Osteoblast (primary cell): ENCODE measurements at regions not wholly inside any gene's neighbourhood (a gene's known extent, or its start where the extent isn't known, plus 50 kb on each side); places are given as distances from the start of the nearest gene placed in this dataset.

ENCODE experiments used
- DNase-seq: peaks from one replicate; pipeline ENCODE4 v3.0.0; 2011; ENCODE audit warnings: low spot score, mixed read lengths; ENCODE audit not compliant: insufficient read length; ENCODE audit errors: missing footprints
- H2AFZ ChIP-seq: 2 replicates; pipeline ENCODE4 v1.6.0; 2011; ENCODE audit warnings: mild to moderate bottlenecking, low read length
- H3K27ac ChIP-seq: 2 replicates; pipeline ENCODE4 v1.5.1; 2011; ENCODE audit warnings: mild to moderate bottlenecking, low read depth, low read length, moderate library complexity
- H3K27me3 ChIP-seq: 2 replicates; pipeline ENCODE4 v1.6.0; 2012; ENCODE audit warnings: mild to moderate bottlenecking, control low read depth, inconsistent platforms, low read length, moderate library complexity; ENCODE audit not compliant: insufficient read depth
- H3K36me3 ChIP-seq: 2 replicates; pipeline ENCODE4 v1.5.1; 2011; ENCODE audit warnings: mild to moderate bottlenecking, low read length, control low read depth, moderate library complexity; ENCODE audit not compliant: insufficient read depth
- H3K4me1 ChIP-seq: 2 replicates; pipeline ENCODE4 v1.5.1; 2011; ENCODE audit warnings: mild to moderate bottlenecking, low read length, control low read depth, moderate library complexity; ENCODE audit not compliant: insufficient read depth
- H3K4me2 ChIP-seq: 2 replicates; pipeline ENCODE4 v1.6.0; 2011; ENCODE audit warnings: mild to moderate bottlenecking, low read length; ENCODE audit not compliant: insufficient read depth
- H3K4me3 ChIP-seq: fragments of 200-600 bp; sonication (generic); 3 replicates; pipeline ENCODE4 v1.5.1; 2012; ENCODE audit warnings: mild to moderate bottlenecking, low read length, inconsistent platforms; ENCODE audit not compliant: insufficient read depth
- H3K79me2 ChIP-seq: 2 replicates; pipeline ENCODE4 v1.6.0; 2012; ENCODE audit warnings: mild to moderate bottlenecking, low read length, control low read depth, inconsistent platforms; ENCODE audit not compliant: insufficient read depth
- H3K9me3 ChIP-seq: 2 replicates; pipeline ENCODE4 v1.5.1; 2011; ENCODE audit warnings: low read depth, low read length, control low read depth
- H4K20me1 ChIP-seq: 2 replicates; pipeline ENCODE4 v1.6.0; 2012; ENCODE audit warnings: mild to moderate bottlenecking, low read length, control low read depth; ENCODE audit not compliant: insufficient read depth
- CTCF ChIP-seq: IDR thresholded peaks from 2 replicates; pipeline ENCODE4 v1.5.1; 2011; ENCODE audit warnings: mild to moderate bottlenecking, low read depth, low read length, moderate library complexity; ENCODE audit errors: extremely low read depth

- Histone ChIP-seq H2AFZ (no peak overlapping the region), H3K36me3 (no peaks in the 10 kb centered on the region), H3K4me2 (no peak overlapping the region), H3K27ac (no peak overlapping the region), H3K79me2 (no peaks in the 10 kb centered on the region), H3K4me3 (no peak overlapping the region), H3K27me3 (no peaks in the 10 kb centered on the region), H3K9me3 (no peaks in the 10 kb centered on the region), H4K20me1 (no peaks in the 10 kb centered on the region), H3K4me1 (no peaks in the 10 kb centered on the region)
- no peak for TF ChIP-seq CTCF
- DNase-seq = no peak
Observed at GRCh38 chr12:112584266-112584722, 165.5 kb downstream of the PTPN11 start.

GRCh38 chr12:112586148-112586783, 167.5 kb downstream of the PTPN11 start:
- no peak for TF ChIP-seq CTCF
- Histone ChIP-seq H3K36me3 (no peaks in the 10 kb centered on the region), H3K27ac (no peak overlapping the region), H3K9me3 (no peaks in the 10 kb centered on the region), H3K4me3 (no peak overlapping the region), H3K4me2 (no peak overlapping the region), H2AFZ (no peak overlapping the region), H3K4me1 (no peaks in the 10 kb centered on the region), H4K20me1 (no peaks in the 10 kb centered on the region), H3K27me3 (no peaks in the 10 kb centered on the region), H3K79me2 (no peaks in the 10 kb centered on the region)
- DNase-seq = no peak

- no peak for TF ChIP-seq CTCF
- H2AFZ ChIP-seq = no peak overlapping the region
- no peaks in the 10 kb centered on the region for H3K27me3 ChIP-seq
- no peak for DNase-seq
- H3K4me3 ChIP-seq = no peak overlapping the region
- H3K9me3 ChIP-seq = no peaks in the 10 kb centered on the region
- H3K36me3 ChIP-seq = no peaks in the 10 kb centered on the region
- H4K20me1 ChIP-seq = no peaks in the 10 kb centered on the region
- no peaks in the 10 kb centered on the region for H3K79me2 ChIP-seq
- no peak overlapping the region for H3K4me2 ChIP-seq
- no peak overlapping the region for H3K27ac ChIP-seq
- H3K4me1 ChIP-seq = no peaks in the 10 kb centered on the region
Observed at GRCh38 chr12:112589275-112589674, 170.5 kb downstream of the PTPN11 start.

GRCh38 chr12:112590281-112590680, 171.5 kb downstream of the PTPN11 start:
- TF ChIP-seq CTCF = no peak

More at GRCh38 chr12:112590281-112590680, 171.5 kb downstream of the PTPN11 start:
- no peaks in the 10 kb centered on the region for H3K27me3 ChIP-seq
- no peaks in the 10 kb centered on the region for H3K36me3 ChIP-seq
- no peaks in the 10 kb centered on the region for H4K20me1 ChIP-seq
- H3K4me2 ChIP-seq = no peak overlapping the region
- H3K27ac ChIP-seq = no peak overlapping the region
- no peak for DNase-seq
- no peak overlapping the region for H3K4me3 ChIP-seq
- no peaks in the 10 kb centered on the region for H3K79me2 ChIP-seq
- no peak overlapping the region for H2AFZ ChIP-seq
- no peaks in the 10 kb centered on the region for H3K9me3 ChIP-seq
- no peaks in the 10 kb centered on the region for H3K4me1 ChIP-seq
